T-helper 17 cell (primary cell): ENCODE measurements at regions not wholly inside any gene's neighbourhood (a gene's known extent, or its start where the extent isn't known, plus 50 kb on each side); places are given as distances from the start of the nearest gene placed in this dataset.

ENCODE experiments used
- ATAC-seq: fragments of 150-1000 bp; cut with Tn5 transposase; 2 replicates; pipeline ENCODE4 v1.10.0; 2021; ENCODE audit warnings: mild to moderate bottlenecking, moderate library complexity
- DNase-seq, 3 donors: peaks; one replicate each; pipeline versions ENCODE4 v3.0.0 to v3.0.0-alpha.2; 2020 to 2021
- H3K9me3 ChIP-seq: one replicate; pipeline ENCODE4 v1.7.0; 2013; ENCODE audit warnings: low read length, mild to moderate bottlenecking; ENCODE audit not compliant: control insufficient read depth, poor library complexity, severe bottlenecking
- H3K27ac Mint-ChIP-seq: one replicate; pipeline ENCODE4 v1.8.0; 2022; ENCODE audit warnings: mild to moderate bottlenecking, moderate library complexity, mixed read lengths
- H3K27me3 Mint-ChIP-seq: one replicate; pipeline ENCODE4 v1.8.0; 2022; ENCODE audit warnings: mixed read lengths
- H3K36me3 Mint-ChIP-seq: one replicate; pipeline ENCODE4 v1.8.0; 2022; ENCODE audit warnings: low read depth, mixed read lengths
- H3K4me1 Mint-ChIP-seq: one replicate; pipeline ENCODE4 v1.8.0; 2022; ENCODE audit warnings: mild to moderate bottlenecking, mixed read lengths
- H3K4me3 Mint-ChIP-seq: one replicate; pipeline ENCODE4 v1.8.0; 2022; ENCODE audit warnings: mild to moderate bottlenecking, moderate library complexity, mixed read lengths

DNA sequence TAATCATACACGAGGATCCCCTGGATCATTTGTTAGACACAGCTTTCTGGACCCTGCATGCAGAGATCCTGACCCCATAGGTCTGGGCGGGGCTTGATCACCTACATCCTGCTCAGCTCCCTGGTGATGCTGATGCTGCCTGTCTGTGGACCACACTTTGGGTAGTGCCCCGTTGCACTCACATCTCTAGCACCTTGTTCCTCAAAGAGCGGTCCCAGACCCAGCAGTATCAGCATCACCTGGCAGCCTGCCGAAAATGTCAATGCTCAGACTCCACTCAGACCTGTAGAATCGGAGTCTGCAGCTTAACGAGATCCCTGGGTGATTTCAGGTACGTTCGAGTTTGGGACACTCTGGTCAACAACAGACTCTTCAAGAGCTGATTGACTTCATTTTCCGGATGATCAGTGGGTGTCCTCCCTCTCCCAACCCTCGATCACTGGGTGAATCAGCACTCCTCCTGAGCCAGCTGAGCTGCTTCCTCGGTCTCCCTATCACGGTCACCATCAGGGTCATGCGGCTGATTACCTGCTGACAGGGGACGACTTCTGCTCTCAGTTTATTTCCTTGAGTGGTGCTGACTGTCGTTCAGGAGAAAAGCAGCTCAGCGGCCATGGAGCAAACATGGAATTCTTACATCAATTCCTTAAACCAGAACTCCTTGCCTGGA lies 150.6 kb upstream of the RAB12 start:
- Mint-ChIP-seq H3K27me3 (peaks cover 17% of the 10 kb centered on the region), H3K4me1 (no peaks in the 10 kb centered on the region), H3K27ac (no peak overlapping the region), H3K36me3 (no peaks in the 10 kb centered on the region), H3K4me3 (no peak overlapping the region)
- H3K9me3 ChIP-seq: no peaks in the 10 kb centered on the region
- ATAC-seq: no peak
- DNase-seq: no peak

DNA sequence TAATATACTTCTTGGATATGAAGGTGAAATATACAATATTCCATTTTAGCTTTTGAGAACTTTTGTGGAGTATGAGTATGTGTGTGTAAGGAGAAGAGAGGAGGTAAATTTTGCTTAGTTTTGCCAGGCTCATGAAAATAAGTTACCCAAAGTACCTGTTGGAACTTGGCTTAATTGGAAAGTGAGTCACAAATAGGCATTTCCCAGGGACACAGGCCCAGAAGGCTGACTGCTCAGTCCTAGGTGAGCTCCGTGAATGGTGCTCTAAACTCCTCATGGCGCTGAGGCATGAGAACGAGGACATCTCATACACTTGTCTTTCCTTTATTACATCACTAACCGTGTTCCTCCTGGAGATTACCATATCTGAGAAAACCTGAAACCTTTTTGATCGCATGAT lies 148.5 kb upstream of the RAB12 start:
- no peaks in the 10 kb centered on the region for H3K36me3 Mint-ChIP-seq
- H3K27ac Mint-ChIP-seq: no peak overlapping the region
- no peak overlapping the region for H3K4me3 Mint-ChIP-seq
- no peak for DNase-seq
- H3K27me3 Mint-ChIP-seq: peaks cover 9% of the 10 kb centered on the region
- no peaks in the 10 kb centered on the region for H3K4me1 Mint-ChIP-seq
- H3K9me3 ChIP-seq: no peaks in the 10 kb centered on the region
- no peak for ATAC-seq

DNA sequence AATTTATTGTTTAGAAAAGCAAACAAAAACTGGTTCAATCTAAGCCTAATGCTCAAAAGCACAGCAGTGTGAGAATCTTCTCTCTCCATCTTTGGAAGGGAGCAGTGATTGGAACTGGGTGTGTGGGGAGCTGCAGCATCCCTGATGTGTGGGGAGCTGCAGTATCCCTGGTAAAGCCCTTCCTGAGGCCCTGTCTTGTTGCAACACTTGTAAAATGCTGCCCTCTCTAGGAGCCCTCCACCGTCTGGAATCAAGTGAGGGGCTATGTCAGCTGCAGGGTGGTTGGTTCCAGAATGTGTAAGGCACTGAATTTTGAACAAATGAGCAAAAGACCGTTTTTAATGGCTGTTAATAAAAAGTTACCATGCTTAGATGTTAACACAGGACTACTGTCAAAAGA lies 147.7 kb upstream of the RAB12 start:
- no peak for ATAC-seq
- Mint-ChIP-seq H3K4me3 (no peak overlapping the region), H3K27ac (no peak overlapping the region), H3K36me3 (no peaks in the 10 kb centered on the region), H3K27me3 (peaks cover 7% of the 10 kb centered on the region), H3K4me1 (no peaks in the 10 kb centered on the region)
- no peaks in the 10 kb centered on the region for H3K9me3 ChIP-seq
- no peak for DNase-seq

DNA sequence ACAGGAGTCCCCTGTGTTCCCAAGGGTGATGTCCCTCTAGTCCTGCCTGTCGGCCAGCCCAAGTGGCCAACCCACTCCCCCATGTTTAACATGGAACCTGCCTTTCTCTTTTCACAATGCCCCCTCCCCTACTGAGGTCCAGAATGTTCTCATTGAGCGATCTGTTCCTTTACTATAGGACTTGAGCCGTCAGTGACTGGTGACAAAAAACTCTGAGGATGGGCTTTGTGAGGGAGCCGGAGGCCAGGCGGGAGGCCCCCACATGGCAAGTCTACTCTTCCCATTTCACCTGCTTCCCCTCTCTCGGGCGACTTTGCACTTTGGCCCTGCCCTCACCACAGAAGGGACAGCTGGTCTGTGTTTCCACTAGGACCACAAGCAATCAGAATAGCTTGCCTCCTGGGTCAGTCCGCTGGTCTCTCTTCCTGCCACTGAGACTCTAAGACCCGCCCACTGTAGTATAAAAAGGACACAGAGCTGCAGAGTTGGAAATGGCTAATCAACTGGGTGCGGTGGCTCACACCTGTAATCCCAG lies 146.5 kb upstream of the RAB12 start:
- no peak for ATAC-seq
- DNase-seq: no peak
- Mint-ChIP-seq H3K36me3 (no peaks in the 10 kb centered on the region), H3K4me1 (no peaks in the 10 kb centered on the region), H3K4me3 (no peak overlapping the region), H3K27me3 (peaks cover 11% of the 10 kb centered on the region), H3K27ac (no peak overlapping the region)
- H3K9me3 ChIP-seq: no peaks in the 10 kb centered on the region

DNA sequence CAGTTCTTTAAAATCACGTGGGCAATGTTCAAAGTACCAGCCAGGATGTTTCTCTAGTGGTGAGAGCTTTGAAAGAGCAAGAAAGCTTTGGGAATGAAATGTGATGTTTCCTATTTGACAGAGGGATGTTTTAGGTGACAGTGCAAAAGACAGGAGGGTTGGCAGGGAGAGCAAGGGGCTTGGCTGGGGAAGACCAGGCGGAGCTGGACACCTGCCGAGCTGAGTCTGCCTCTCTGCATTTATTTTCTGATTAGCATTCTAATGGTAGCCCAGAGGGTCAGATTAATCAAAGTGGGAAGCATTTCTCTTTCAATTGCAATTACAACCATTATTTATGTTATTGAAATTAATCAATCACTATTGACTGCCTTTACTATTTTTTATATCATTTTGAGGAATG lies 145.4 kb upstream of the RAB12 start:
- H3K4me3 Mint-ChIP-seq: no peak overlapping the region
- no peaks in the 10 kb centered on the region for H3K4me1 Mint-ChIP-seq
- no peaks in the 10 kb centered on the region for H3K9me3 ChIP-seq
- no peak for DNase-seq
- no peaks in the 10 kb centered on the region for H3K36me3 Mint-ChIP-seq
- no peak overlapping the region for H3K27ac Mint-ChIP-seq
- H3K27me3 Mint-ChIP-seq: peaks cover 16% of the 10 kb centered on the region
- ATAC-seq: no peak

DNA sequence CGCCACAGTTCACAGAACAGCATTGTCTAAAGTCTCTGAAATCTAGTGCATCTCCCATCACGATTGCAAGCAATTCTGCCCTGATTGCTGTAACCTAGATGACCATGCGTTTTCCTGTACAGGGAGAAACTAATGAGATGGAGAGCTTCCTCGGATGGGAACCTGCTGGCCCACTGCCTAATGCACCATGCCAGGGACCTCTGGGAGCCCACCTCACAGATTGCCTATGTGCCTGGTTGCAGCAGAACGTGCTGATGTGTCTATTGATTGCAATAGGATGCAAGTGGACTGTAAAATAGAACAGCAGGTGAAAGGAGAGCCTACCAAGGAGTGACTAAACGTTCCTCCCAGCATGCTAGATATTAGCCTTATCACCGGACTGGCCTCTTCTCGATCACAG lies 141.0 kb upstream of the RAB12 start:
- Mint-ChIP-seq H3K36me3 (no peaks in the 10 kb centered on the region), H3K27me3 (peaks cover 31% of the 10 kb centered on the region), H3K4me1 (no peaks in the 10 kb centered on the region), H3K27ac (no peak overlapping the region), H3K4me3 (no peak overlapping the region)
- DNase-seq (no peak), ATAC-seq (no peak)
- no peaks in the 10 kb centered on the region for H3K9me3 ChIP-seq

DNA sequence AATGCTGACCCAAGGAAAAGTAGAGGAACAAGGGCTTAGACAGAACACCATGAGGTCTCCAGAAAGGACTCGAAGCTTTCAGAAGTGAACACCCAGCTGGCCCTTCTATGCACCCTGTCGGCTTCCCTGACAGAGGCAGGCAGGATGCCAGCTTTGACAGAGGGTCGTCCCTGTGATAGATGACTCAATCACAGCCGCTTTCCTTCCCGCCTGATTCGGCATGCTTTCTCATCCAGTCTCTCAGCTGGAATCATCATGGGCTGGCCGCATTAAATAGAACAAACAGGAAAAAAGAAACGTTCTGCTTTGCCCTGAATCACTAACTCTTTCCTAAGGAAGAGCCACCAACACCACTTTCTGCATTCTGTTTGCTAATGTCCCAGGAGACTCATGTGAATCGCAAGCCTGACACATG lies 140.3 kb upstream of the RAB12 start:
- ATAC-seq: no peak
- Mint-ChIP-seq H3K36me3 (no peaks in the 10 kb centered on the region), H3K27me3 (peaks cover 34% of the 10 kb centered on the region), H3K27ac (no peak overlapping the region), H3K4me1 (no peaks in the 10 kb centered on the region), H3K4me3 (no peak overlapping the region)
- no peaks in the 10 kb centered on the region for H3K9me3 ChIP-seq
- no peak for DNase-seq

DNA sequence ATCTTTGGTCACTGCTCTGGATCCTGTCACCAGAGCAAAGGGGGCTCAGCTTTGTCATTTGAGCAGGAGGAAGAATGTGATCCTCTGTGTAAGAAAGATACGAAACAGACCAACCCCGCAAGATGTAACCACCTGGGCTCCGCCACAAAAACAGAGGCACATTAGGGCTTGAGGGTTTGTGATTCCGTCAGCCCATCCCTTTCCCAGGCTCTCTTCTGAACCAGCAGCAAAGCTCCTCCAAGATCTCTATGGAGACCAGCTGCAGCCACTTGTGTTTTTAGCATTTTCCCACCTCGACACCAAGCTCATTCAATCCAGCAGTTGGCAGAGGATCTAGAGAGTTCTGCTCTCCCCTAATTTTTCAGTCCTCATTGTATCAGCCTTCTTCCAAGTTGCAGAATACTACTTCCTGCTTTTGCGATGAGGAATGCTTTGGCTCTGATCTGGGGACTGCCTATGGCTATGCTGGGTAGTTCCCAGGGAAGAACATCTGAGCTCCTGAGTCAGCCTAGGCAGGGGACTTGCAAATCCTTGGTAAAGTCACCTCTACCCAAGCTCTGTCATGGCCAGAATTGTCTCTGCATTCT lies 139.6 kb upstream of the RAB12 start:
- no peak overlapping the region for H3K4me3 Mint-ChIP-seq

DNA sequence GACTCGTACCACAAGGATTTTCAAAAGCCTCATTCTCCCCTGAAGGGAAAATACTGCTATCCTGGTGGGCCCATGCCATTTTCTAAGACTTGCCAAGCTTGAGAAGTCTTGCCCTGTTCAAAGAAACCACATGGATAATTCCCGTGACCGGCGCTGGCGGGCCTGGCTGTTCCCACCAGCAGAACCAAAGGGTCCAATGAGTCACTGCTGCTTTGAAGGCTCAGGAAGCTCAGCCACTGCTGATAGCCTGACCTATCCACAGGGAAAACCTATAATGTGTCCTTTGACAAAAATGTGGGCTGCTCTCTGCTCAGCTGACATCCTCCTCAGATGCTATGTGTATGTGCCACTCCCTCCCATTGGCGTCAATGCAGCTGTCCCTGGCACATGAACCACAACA lies 137.9 kb upstream of the RAB12 start:
- H3K9me3 ChIP-seq: no peaks in the 10 kb centered on the region
- Mint-ChIP-seq H3K4me1 (no peaks in the 10 kb centered on the region), H3K27me3 (peaks cover 47% of the 10 kb centered on the region), H3K4me3 (no peak overlapping the region), H3K36me3 (no peaks in the 10 kb centered on the region), H3K27ac (no peak overlapping the region)
- ATAC-seq (no peak), DNase-seq (no peak)

More for the DNA sequence above, 139.6 kb upstream of the RAB12 start:
- DNase-seq: no peak
- Mint-ChIP-seq H3K36me3 (no peaks in the 10 kb centered on the region), H3K4me1 (no peaks in the 10 kb centered on the region), H3K27me3 (peaks cover 37% of the 10 kb centered on the region), H3K27ac (no peak overlapping the region)
- no peaks in the 10 kb centered on the region for H3K9me3 ChIP-seq
- no peak for ATAC-seq

DNA sequence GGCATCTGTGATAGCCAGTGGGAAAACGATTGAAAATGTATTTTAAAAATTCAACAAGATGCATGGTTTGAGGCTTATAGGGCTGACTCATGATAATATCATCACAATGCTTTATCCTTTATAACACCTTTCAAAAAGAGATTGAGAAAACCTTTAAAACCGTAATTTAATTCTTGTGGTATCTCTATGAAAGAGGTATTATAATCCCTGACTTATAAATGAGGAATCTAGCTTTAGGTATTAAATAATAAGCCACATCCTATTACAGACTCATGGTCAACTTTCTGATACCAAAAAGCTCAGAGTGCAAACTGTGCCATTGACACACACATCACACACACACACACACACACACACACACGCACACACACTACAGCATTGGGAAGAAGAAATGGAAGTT lies 134.6 kb upstream of the RAB12 start:
- no peak overlapping the region for H3K27ac Mint-ChIP-seq
- H3K4me3 Mint-ChIP-seq: no peak overlapping the region
- H3K4me1 Mint-ChIP-seq: no peaks in the 10 kb centered on the region
- ATAC-seq (no peak), DNase-seq (no peak)
- H3K36me3 Mint-ChIP-seq: no peaks in the 10 kb centered on the region
- no peaks in the 10 kb centered on the region for H3K9me3 ChIP-seq
- peaks cover 45% of the 10 kb centered on the region for H3K27me3 Mint-ChIP-seq

DNA sequence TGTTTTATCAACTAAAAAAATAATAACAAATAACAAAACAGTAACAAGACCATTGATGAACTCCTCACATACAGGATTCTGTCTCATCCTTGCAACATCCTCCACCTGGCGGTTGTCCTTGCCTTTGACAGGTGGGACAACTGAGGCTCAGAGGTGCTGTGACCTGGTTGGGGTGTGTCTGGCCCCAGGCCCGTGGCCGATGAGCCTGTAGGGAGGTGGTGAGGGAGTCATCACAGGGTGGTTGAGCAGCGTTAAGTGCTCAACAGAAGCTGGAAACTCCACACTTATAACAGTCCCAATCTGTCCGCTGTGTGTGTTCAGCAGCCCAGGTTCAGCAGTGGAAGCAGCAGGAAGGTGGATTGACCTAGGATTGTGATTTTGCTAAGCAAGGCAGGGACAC lies 131.6 kb upstream of the RAB12 start:
- no peaks in the 10 kb centered on the region for H3K4me1 Mint-ChIP-seq
- H3K27me3 Mint-ChIP-seq: peaks cover 40% of the 10 kb centered on the region
- H3K36me3 Mint-ChIP-seq: no peaks in the 10 kb centered on the region
- DNase-seq (no peak), ATAC-seq (no peak)
- H3K4me3 Mint-ChIP-seq: no peak overlapping the region
- H3K27ac Mint-ChIP-seq: no peak overlapping the region
- H3K9me3 ChIP-seq: no peaks in the 10 kb centered on the region

DNA sequence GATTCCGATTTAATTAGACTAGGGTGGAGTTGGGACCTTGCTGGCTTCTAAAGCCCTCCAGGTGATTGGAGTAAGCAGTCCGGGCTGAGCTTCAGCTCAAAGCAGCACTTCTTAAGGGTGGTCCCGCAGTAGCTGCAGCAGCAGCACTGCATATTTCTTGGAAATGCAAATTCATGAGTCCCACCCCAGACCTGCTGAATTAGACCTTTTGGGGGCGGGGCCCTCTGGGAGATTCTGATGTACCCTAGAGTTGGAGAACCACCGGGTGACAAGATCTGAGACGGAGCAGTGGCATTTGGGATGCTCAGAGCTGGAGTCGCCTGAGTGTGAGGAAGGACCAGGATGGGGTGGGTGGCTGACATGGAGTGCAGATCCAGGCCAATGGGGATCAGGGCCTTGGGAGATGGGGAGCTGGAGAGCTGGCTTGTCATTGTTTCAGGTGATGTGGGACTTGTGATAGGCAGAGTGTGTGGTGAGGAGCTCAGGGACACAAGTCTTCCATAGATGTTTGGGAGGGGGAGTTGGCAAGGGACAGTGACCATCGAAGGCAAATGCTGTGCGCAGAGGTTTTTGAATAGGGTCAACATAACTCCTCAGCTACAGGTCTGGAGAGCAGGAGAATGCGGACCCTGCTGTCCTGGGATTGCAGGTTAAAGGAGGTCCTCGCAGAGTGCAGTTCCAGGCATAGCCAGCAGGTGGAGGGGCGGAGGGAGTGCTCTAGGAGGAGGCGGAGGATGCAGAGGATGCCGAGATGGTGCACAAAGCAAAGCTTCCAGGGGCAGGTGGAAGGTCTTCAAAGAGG lies 130.9 kb upstream of the RAB12 start:
- no peaks in the 10 kb centered on the region for H3K4me1 Mint-ChIP-seq
- H3K36me3 Mint-ChIP-seq: no peaks in the 10 kb centered on the region
- H3K27ac Mint-ChIP-seq: no peak overlapping the region
- ATAC-seq (peak; percentile 67), DNase-seq (peak; percentile 17 to 43 (median 24))
- H3K4me3 Mint-ChIP-seq: no peak overlapping the region
- H3K27me3 Mint-ChIP-seq: peaks cover 37% of the 10 kb centered on the region
- H3K9me3 ChIP-seq: no peaks in the 10 kb centered on the region

DNA sequence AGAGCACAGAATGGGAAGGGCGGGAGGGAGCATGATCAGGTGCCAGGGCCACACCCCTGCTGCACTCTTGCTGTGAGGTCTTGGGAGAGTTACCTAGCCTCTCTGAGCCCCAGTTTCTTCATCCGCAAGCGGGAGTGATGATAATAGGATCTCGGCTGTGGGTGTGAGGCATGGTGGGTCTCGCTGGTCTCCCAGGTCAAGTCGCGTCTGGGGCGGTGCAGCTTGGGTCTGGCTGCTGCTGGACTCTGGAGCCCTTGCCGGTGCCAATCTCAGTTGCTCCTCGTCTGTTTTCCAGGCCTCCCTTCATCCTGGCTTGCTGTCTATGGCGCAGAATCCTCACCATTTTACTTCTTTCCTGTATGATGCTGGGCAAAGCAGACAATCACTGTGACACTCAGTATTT lies 130.3 kb upstream of the RAB12 start:
- no peak overlapping the region for H3K4me3 Mint-ChIP-seq
- H3K9me3 ChIP-seq: no peaks in the 10 kb centered on the region
- ATAC-seq (no peak), DNase-seq (no peak)
- H3K36me3 Mint-ChIP-seq: no peaks in the 10 kb centered on the region
- H3K4me1 Mint-ChIP-seq: no peaks in the 10 kb centered on the region
- H3K27me3 Mint-ChIP-seq: peaks cover 37% of the 10 kb centered on the region
- no peak overlapping the region for H3K27ac Mint-ChIP-seq
